Ammon's horn (tissue), 1 donor: ENCODE measurements at regions not wholly inside any gene's neighbourhood (a gene's known extent, or its start where the extent isn't known, plus 50 kb on each side); places are given as distances from the start of the nearest gene placed in this dataset.
"Not testable (repeated sequence)": the region's sequence is repeated elsewhere in the genome, so short reads cannot be mapped to it uniquely, and the experiment has no call there.

Experiments
- DNase-seq: peaks from one replicate; pipeline ENCODE4 v3.0.0-alpha.2; 2016; ENCODE audit warnings: low spot score

- no peak for DNase-seq
Measured at GRCh38 chr12:131229426-131230339, 276.0 kb downstream of the ADGRD1 start.

- no peak for DNase-seq
Measured at GRCh38 chr12:131230340-131231031, 276.8 kb downstream of the ADGRD1 start.

GRCh38 chr12:131231032-131231980 lies 277.6 kb downstream of the ADGRD1 start:
- DNase-seq = no peak

GRCh38 chr12:131232036-131232435 lies 278.3 kb downstream of the ADGRD1 start:
- no peak for DNase-seq

- DNase-seq = not testable (repeated sequence)
Measured at GRCh38 chr12:131232872-131233271, 279.2 kb downstream of the ADGRD1 start.

GRCh38 chr12:131233850-131234789 lies 280.4 kb downstream of the ADGRD1 start:
- not testable (repeated sequence) for DNase-seq

- not testable (repeated sequence) for DNase-seq
Measured at GRCh38 chr12:131234841-131235271, 281.1 kb downstream of the ADGRD1 start.

- no peak for DNase-seq
Measured at GRCh38 chr12:131235871-131236271, 282.2 kb downstream of the ADGRD1 start.

GRCh38 chr12:131239384-131240094 lies 285.8 kb downstream of the ADGRD1 start:
- no peak for DNase-seq

GRCh38 chr12:131241517-131241916 lies 287.8 kb downstream of the ADGRD1 start:
- no peak for DNase-seq

- no peak for DNase-seq
Measured at GRCh38 chr12:131242741-131243496, 289.2 kb downstream of the ADGRD1 start.

- not testable (repeated sequence) for DNase-seq
Measured at GRCh38 chr12:131244157-131244688, 290.5 kb downstream of the ADGRD1 start.

GRCh38 chr12:131245161-131245560 lies 291.5 kb downstream of the ADGRD1 start:
- not testable (repeated sequence) for DNase-seq

GRCh38 chr12:131245564-131246355 lies 292.1 kb downstream of the ADGRD1 start:
- DNase-seq = no peak

- not testable (repeated sequence) for DNase-seq
Measured at GRCh38 chr12:131247026-131247725, 293.5 kb downstream of the ADGRD1 start.

- not testable (repeated sequence) for DNase-seq
Measured at GRCh38 chr12:131247875-131248274, 294.2 kb downstream of the ADGRD1 start.

GRCh38 chr12:131249246-131250027 lies 295.7 kb downstream of the ADGRD1 start:
- DNase-seq = no peak
